NCI-H82 (cell line): ENCODE measurements at regions not wholly inside any gene's neighbourhood (a gene's known extent, or its start where the extent isn't known, plus 50 kb on each side); places are given as distances from the start of the nearest gene placed in this dataset.

Experiments used
- DNase-seq: peaks from one replicate; lab custom pipeline; 2025; lab: John Stamatoyannopoulos, UW

DNA sequence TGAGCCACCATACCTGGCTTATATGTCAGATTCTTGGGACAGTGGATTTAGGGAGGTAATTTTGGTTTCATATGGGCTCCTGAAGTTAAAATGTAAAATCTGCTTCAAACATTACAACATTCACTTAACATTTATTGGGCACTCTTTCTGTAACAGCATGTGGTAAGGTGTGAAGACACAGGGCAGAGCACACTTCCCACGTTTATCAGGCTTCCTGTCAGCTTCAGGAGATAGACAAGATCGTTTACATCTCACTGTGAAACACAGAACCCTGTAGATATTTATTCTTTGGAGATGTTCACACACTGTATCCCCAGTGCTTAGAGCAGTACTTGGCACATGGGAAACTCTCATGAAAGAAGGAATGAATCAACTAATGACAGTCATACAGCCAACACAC lies 426.0 kb upstream of the RARB start:
- DNase-seq, result no peak

DNA sequence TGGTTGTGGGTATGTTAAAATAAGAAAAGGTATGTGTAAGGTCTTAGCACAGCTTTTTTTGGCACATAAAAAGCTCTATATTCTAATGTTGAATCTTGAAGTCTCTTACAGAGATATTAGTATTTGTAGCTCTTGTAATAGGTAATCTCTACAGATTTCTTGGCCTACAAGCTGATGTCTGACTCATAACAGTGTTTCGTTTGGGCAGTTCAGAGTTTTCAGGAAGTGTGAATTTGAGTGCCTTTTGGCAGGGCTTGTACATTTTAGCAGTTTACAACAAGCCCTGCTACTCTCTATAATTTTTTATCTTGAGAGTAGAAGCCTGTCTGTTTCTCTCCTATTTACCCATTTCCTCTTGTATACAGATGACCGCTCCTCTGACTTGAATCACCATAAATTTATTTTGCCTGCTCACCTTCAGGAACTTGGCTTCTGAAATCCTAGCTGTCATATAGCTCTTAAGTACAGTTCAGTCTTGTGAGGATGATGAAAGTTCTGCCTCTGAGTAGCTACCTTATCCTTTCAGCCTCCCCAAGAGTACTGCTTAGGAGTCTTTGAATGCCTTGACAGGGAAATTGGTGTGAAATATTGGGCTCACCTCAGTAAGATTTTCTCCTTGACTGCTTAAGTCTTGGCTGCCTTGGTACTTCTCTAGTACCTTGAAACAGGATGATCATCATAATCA lies 419.9 kb upstream of the RARB start:
- no peak for DNase-seq

DNA sequence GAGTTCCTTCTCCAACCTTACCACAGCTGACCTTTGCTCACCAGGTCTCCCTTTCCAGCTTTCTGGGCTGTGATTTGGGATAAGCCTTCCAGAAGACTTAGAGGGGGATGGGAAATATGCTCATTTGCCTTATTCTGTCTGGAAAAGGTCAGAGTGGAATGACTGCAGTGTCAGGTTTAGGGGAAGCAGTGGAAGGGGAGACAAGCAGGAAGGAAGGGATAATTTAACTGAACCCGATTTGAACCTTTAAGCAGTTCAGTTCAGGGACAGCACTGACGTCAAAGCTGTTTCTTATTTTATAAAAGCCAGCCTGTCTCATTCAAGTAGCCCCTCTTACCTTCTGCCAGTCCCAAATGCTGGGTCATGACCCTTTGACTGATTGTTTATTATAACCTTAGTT lies 418.4 kb upstream of the RARB start:
- DNase-seq, result peak; percentile 16

DNA sequence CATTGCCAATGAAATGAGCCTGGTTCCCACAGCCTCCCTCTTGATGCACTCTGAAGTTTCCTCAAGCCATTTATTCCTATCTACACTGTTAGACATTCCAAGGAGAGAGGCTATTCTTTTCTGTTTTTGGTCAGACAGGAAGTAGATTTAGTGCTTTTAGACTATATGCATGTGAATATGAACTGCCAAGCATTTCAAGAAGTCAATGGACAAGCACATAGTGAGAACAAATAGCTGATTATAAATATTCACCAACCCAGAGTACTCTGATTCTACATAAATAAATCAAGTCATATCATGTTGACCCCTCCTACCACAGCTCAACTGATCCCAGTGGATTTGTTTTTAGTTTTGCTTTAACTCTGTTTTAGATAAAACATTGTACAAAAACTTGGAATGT lies 412.5 kb upstream of the RARB start:
- DNase-seq, result no peak

DNA sequence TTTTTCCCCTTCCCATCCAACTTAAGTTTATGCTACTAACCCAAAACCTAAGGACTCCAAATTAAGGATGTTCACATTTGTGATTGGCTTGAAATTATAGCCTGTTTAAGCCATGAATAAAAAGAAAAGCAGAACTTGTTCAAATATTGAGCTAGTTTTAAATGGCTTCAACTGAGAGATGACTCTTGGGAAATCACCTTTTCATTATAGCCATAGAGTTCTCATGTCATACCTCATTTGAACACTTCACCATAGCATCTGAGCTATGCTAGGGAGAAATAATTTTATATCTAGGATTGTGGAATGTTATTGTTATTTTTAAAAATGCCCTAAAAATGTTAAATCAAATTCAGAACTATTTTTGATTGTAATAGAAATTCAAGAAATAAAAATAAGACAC lies 409.2 kb upstream of the RARB start:
- DNase-seq, result no peak

DNA sequence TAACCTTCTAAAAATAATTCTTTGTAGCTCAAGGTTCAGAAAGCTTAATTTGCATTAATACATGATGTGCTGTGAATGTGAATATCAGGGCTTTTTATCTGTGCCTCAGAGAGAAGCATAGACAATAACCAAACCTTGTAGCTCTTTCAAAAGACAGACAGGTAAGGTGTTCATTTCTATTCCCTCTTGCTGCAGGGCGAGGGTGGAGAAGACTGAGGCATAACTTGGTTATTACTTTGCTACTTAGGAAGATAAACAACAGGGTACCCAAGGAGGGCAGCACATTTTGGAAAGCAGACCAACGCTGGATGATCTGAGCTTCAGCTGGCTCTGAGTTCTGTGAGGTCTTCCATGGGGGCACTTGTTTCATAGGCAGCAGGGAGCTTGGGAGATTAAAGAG lies 408.6 kb upstream of the RARB start:
- no peak for DNase-seq

DNA sequence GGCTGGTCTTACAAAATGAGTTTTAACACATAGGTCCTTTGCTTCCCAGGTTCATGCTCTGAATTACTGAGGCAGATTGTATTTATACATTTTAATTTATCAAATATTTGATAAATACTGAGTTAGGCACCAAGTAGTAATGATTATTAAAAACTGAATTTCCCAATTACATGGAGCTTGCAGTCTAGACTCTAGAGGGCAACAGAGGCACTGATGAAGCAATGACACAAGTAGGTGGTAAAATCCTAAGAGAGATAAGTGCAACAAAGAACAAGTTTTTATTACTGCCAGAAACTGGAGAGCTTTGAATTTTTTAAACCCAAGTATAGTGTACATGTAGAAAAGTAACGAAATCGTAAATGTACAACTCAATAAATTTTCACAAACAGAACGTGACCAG lies 406.2 kb upstream of the RARB start:
- no peak for DNase-seq

DNA sequence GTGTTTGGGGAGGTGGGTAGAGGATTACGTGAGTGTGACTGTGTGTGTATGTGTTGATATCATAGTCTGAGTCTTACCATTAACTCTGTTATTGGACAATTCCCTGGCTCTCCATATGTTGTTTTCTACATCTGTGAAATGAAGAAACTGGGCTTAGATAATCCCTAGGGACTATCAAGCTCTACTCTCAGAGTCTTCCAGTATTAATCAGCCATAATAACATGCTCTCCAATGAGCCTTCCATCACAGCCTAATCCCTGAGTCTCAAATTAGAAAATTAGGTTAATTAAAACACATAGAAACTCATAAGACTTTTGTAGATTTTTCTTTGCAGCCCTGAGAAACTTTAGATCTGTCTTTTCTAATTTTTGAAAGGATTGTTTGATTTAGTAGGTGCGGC lies 404.2 kb upstream of the RARB start:
- DNase-seq, result peak; percentile 92

DNA sequence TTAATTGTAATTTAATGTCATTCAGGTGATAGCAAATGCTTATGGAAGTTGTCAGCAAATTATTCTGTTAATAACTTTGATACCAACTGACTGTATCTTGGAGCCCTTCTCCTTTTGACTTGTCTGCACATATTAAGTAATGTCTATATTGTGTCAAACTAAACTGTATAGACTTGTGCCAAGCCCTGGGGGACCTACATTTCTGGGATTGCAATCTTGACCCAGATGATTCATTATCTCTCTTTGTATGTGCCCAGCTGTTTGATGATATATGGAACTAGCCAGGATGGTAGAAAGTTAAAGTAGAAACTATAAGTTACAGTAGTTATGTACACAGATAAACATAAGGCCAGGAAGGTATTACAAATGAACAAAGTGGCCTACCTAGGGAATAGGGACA lies 402.8 kb upstream of the RARB start:
- DNase-seq, result no peak

DNA sequence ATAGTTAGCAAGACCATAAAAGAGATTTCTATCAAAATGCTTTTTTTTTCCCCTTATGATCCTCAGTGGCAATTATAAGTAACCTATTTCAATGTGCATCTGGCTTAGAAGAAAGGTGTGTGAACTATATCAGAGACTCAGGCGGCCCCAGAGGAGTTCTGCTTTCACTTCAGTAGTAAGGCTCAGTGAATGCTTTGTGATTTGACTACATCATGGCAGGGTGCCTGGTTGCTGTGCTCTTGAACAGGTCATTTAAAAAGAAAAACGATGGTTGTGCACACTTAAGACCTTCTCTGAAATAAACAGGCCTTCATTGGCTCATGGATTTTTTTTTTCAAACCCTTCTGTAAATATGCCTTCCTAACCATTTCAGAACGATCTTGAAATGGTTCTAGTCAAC lies 400.4 kb upstream of the RARB start:
- no peak for DNase-seq

DNA sequence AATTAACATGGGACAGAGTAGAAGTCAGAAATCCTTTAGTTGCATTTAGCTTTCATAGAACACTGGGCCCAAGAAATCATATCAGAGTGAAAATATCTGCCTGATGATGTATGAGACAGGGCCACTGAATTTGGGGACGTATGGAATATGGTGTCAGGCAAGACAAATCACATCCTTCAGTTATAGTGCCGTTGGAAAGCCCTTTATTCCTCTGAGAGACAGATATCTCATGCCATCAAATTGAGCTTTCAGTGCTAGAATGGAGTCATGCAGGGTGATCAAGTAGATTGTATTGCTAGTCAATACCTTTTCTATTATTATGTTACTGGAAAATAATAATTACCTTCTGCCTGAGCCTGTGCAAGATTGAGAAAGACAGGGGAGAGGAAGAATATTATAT lies 398.2 kb upstream of the RARB start:
- DNase-seq, result no peak

DNA sequence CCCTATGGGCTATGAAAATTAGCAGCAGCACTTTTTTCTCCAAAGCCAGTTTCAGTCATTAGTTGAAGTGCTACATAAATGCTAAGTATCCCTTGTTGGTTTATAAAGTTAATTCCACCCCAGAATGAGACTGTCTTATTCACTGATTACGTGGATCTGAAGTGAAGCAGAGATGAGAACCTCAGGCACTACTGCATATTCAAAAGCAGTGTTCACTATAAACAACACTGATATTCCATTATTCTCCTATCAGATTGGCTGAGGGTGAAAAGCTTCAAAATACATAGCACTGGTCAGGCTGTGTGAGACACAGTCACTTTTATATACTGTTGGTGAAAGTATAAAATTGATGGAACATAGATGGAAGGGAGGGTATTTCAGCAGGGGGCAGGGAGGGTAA lies 395.7 kb upstream of the RARB start:
- DNase-seq, result no peak

DNA sequence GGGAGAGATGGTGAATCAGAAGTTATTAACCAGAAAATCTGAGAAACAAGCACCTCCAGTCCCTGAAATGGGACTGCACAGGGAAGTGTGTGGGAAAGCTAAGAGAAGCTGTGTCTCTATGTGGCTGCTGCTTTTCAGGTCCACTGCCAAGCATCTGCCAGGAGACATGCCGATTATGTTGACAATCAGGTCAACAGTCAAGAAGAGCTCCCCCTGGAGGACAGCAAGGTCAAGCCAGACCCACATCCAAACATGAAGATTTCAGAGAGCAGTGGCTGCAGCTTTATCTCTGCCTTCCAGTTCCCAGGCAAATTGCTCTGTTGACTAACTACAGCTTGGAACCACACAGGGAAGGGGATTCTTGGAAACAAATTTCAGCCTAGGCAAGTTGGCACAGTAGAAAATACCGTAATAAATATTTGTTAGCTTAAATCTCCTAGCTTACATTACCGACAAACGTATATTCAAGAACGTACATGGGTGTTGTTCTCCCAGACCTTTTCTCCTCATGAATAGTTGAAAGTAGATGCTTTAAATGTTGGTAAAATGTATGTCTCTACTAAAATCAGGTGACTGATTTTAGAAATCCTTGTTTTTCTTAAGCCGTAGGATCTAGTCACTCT lies 394.5 kb upstream of the RARB start:
- peak; percentile 84 for DNase-seq

DNA sequence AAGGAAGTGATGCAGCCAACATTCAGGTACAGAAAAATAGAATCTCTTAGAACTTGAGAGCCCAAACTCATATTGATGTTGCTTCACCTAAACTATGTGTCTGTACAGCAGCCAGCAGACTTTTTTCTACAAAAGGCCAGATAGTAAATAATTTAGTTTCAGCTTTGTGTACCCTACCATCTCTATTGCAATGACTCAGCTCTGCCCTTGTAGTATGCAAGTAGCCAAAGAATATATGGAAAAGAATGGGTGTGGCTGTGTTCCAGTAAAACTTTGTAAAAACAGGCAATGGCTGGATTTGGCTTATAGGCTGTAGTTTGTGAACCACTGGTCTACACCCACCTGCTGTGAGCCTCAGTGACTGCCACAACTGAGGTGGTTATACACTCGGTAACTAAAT lies 392.5 kb upstream of the RARB start:
- DNase-seq, result no peak

DNA sequence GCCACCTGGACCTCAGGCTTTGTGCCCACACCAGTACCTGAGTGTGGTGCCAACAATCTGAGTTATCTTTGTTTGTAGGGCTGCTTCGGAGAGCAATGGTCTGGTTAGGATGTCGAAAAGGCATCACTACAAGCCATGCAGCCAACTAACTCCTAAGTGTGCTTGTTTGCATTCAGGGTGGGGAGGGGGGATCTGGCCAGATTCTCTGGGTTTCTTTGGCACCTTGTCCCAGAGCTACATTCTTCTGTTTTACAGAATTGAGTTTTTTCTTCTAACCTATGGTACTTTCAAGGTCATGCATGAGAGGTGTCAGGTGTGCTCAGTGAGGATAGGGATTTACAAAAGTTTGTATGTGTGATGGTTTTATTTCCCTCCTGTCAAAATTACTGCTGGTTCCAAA lies 391.4 kb upstream of the RARB start:
- DNase-seq, result no peak

DNA sequence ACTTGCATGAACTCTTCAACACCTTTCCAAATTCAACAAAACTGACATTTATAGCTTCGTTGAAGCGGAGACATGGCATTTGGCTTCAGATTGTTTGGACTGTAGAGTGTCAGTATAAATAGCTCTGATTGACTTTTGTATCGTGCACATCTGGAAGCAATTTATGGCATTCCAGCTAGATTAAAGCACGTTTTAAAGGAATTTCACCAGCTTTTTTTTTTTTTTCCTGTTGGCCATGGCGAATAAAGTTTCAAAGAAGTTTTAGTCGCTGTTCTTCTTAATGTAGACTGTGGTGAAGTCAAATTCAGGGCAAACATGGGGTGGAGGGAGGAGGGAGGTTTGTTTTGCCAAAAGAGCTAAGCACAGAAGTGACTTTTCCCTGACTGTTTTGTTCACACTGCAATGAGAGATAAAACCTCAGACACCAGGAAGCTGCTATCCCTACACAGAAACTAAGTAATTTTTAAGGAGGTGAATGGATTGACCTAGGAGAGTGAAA lies 391.0 kb upstream of the RARB start:
- DNase-seq, result no peak

DNA sequence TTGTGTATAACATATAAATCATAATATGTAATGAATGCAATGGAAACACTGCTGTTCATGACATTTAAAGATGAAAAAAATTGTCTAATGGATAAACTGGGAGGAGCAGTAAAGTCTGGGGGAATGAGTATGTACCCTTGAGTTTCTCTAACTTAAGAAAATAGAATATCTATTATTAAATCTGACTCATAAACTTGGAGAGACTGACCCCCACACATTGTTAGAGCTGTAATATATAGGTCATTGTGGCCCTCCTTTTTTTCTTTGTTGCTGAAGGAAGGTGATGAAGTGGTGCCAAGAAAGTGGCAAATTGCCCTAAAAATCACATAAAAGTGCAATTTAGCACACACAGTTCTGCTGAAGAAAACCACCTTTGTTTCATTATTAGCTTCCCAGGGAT lies 389.8 kb upstream of the RARB start:
- no peak for DNase-seq

DNA sequence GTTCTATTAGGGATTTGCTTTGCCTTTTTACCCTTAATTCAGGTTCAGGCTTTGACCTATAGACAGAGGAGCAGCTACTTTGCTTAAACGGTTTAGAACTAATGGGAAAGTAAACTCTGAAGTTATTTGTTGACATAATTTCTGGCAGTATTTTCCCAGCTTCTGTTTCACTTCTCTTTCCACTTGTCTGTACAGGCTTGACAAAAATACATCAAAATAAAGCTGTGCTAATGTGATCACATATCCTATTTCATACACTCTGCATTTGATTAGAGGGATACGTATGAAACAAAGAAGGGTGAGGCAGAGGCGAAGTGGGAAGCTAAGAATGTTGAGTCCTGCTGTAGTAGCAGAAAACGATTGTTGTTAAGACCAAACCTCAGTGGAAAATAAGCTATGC lies 389.1 kb upstream of the RARB start:
- no peak for DNase-seq

DNA sequence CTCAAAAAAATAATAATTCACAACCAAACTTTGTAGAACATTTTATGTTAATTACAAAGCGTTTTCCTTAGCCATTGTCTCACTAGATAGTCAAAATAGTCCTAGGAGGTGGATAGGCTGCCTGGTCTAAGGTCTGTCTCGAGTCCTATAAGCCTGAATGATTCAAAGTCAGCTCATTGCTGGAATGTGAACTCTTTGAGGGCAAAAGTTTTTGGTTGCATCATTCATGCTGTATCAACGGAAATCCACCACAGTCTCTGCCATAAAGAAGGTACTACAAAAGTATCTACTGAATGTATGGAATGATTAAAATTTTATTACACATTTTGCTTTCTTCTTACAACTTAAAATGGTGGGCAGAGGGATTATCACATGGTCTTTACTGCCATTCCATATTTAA lies 387.3 kb upstream of the RARB start:
- DNase-seq, result no peak

DNA sequence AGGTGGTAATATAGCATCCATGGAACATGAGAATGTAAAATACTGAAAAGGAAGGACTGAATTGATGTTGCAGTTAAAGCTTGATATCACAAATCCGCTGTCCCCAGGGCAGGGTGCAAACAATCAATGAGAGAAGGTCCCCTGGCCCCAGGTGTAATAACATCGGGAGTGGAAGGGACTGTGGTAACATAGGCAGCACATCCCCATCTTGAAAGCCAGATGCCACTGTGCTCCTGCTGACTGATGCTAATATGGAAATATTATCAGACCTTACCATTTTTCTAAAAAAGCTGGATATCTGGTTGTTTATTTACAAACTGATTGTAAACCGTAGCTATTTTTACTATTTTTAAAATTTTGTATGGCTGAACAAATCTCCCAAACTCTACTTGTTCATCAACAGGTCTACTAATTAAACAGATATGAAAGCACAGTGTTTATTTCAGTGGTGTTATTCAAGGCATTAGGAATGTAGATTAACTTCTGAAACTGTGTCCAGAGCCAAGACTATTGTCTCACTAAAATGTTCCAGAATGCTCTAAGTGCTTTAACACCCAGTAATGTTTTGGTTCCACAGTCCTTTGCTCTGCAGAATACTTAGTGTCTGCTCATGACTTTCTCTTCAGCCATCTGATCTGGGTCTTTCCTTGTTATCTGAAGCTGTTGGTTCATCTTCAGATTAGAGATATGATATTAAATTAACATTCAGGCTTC lies 386.0 kb upstream of the RARB start:
- no peak for DNase-seq

DNA sequence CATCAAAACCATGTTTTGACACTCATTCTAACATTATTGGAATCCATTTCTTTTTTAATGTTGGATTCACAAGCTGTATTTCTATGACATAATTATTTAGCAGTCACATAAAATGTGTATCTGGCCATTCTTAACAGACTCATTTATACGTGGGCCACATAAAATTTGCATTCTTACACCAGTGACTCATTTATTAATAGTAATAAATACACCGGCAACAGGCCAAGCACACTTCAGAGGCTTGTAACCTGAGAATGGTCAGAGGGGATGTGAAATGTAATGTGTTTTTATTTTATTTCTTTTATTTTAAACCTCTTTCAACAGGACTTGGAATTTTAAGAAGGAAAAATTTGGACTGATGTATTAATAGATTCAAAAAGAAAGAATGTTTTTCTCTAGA lies 384.9 kb upstream of the RARB start:
- DNase-seq, result no peak

DNA sequence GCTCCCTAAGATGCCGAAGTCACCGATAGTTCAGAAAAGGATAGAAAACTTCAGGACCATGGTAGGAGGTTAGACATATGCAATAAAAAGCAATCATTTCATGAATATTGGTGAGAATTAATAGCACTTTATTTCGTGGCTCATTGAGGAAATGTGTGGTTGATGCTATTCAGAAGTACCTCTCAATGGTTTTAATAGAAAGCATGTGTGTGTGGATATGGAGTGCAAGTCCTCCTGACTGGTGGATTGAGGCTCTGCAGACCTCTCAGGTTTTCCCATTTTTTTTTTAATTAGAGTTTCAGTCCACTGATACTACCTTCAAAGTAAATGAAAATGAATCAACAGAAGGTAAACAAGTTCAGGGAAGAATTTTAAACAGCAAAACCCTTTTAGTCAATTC lies 384.3 kb upstream of the RARB start:
- DNase-seq, result no peak
